ENCODE measurements at regions not wholly inside any gene's neighbourhood (a gene's known extent, or its start where the extent isn't known, plus 50 kb on each side); places are given as distances from the start of the nearest gene placed in this dataset.

GRCh38 chr18:65548316-65548715 lies 202.5 kb upstream of the CDH7 start (continued):
- no peak for TF ChIP-seq GABPA (tag; conservative IDR thresholded peaks at IDR 0.05; ENCODE audit: low read depth)
- TF ChIP-seq ZNF174 (CRISPR knock-in tag; IDR thresholded peaks at IDR 0.05) = no peak
- TF ChIP-seq CREB5 (CRISPR knock-in tag; IDR thresholded peaks at IDR 0.05) = no peak
- TF ChIP-seq PURB (CRISPR knock-in tag; IDR thresholded peaks at IDR 0.05; ENCODE audit: low read depth) = no peak

- Histone ChIP-seq H4K20me1 (replicated peaks; ENCODE audit: control insufficient read depth, insufficient read depth, low read length) (no peaks in the 10 kb centered on the region), H2AFZ (ENCODE audit: low read depth, low read length) (no peak overlapping the region), H3K4me1 (replicated peaks in 1 of 2; ENCODE audit: control insufficient read depth in 2 of 2, insufficient read depth in 2 of 2, low read length in 2 of 2) (no peaks in the 10 kb centered on the region), H3K79me2 (ENCODE audit: control insufficient read depth, insufficient read depth, low read length) (no peaks in the 10 kb centered on the region), H3K4me2 (ENCODE audit: insufficient read depth, low read length) (no peak overlapping the region), H3K27ac (ENCODE audit: extremely low read depth, low read depth, low read length) (no peak overlapping the region), H3K9ac (ENCODE audit: insufficient read depth in 1 of 2, low read depth in 2 of 2, low read length in 2 of 2) (no peak overlapping the region), H3K9me3 (replicated peaks; ENCODE audit: control insufficient read depth, insufficient read depth, low read depth, low read length) (no peaks in the 10 kb centered on the region), H3K27me3 (ENCODE audit: control insufficient read depth in 2 of 2, insufficient read depth in 2 of 2, low read length in 2 of 2) (no peaks in the 10 kb centered on the region), H3K36me3 (ENCODE audit: control insufficient read depth, insufficient read depth, low read length) (no peaks in the 10 kb centered on the region), H3K9me1 (ENCODE audit: control insufficient read depth, insufficient read depth, low read length) (no peaks in the 10 kb centered on the region), H3K4me3 (no peak overlapping the region)
- in situ Hi-C loops (cut with MboI) = no loop called here
- ChIA-PET POLR2A (no interaction called here), CTCF (ENCODE audit: low intra/inter-chr PET ratio) (no interaction called here)
- DNase-seq (ENCODE audit: extremely low read depth in 1 of 4, low spot score in 3 of 4) (no peak), ATAC-seq (no peak), FAIRE-seq (no peak)
- TF ChIP-seq RFX5 (IDR thresholded peaks at IDR 0.05; ENCODE audit: low read depth, low read length) = no peak
- TF ChIP-seq YBX1 (IDR thresholded peaks at IDR 0.05) = no peak
- TF ChIP-seq PURB (CRISPR knock-in tag; IDR thresholded peaks at IDR 0.05; ENCODE audit: low read depth) = no peak
- TF ChIP-seq SOX6 (IDR thresholded peaks at IDR 0.05) = no peak
- no peak for TF ChIP-seq ZNF695 (CRISPR knock-in tag; IDR thresholded peaks at IDR 0.05)
- TF ChIP-seq, protein P1, sequence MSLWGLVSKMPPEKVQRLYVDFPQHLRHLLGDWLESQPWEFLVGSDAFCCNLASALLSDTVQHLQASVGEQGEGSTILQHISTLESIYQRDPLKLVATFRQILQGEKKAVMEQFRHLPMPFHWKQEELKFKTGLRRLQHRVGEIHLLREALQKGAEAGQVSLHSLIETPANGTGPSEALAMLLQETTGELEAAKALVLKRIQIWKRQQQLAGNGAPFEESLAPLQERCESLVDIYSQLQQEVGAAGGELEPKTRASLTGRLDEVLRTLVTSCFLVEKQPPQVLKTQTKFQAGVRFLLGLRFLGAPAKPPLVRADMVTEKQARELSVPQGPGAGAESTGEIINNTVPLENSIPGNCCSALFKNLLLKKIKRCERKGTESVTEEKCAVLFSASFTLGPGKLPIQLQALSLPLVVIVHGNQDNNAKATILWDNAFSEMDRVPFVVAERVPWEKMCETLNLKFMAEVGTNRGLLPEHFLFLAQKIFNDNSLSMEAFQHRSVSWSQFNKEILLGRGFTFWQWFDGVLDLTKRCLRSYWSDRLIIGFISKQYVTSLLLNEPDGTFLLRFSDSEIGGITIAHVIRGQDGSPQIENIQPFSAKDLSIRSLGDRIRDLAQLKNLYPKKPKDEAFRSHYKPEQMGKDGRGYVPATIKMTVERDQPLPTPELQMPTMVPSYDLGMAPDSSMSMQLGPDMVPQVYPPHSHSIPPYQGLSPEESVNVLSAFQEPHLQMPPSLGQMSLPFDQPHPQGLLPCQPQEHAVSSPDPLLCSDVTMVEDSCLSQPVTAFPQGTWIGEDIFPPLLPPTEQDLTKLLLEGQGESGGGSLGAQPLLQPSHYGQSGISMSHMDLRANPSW (CRISPR knock-in tag; IDR thresholded peaks at IDR 0.05) = no peak
- no peak for TF ChIP-seq HNRNPL (IDR thresholded peaks at IDR 0.05; ENCODE audit: low read depth, low read length)
- TF ChIP-seq POLR3A (IDR thresholded peaks at IDR 0.05; ENCODE audit: borderline replicate concordance, extremely low read depth, insufficient read depth, insufficient read length) = no peak
- TF ChIP-seq ZBTB12 (CRISPR knock-in tag; IDR thresholded peaks at IDR 0.05) = no peak
- TF ChIP-seq CBFA2T2 (conservative IDR thresholded peaks at IDR 0.05) = no peak
- TF ChIP-seq NKRF (IDR thresholded peaks at IDR 0.05; ENCODE audit: borderline replicate concordance) = no peak
- TF ChIP-seq KDM2B (CRISPR knock-in tag; IDR thresholded peaks at IDR 0.05) = no peak
- intact Hi-C loops (cut with micrococcal nuclease) = no loop called here
- BruUV-seq (replicated peaks) = no TSS peak
Measured at GRCh38 chr18:65547046-65547445, 203.8 kb upstream of the CDH7 start.

Data from K562 (cell line).